GM19438 (cell line): ENCODE measurements at regions not wholly inside any gene's neighbourhood (a gene's known extent, or its start where the extent isn't known, plus 50 kb on each side); places are given as distances from the start of the nearest gene placed in this dataset.

Experiments used
- ATAC-seq: cut with Tn5 transposase; IDR thresholded peaks from one replicate; pipeline ENCODE4 v1.9.1; 2021; ENCODE audit warnings: low read depth; ENCODE audit not compliant: unreplicated experiment

GRCh38 chr3:111338059-111338698 is 203.8 kb upstream of the CD96 start:
- no peak for ATAC-seq

GRCh38 chr3:111339017-111339416 is 203.0 kb upstream of the CD96 start:
- no peak for ATAC-seq

GRCh38 chr3:111351334-111351733 is 190.7 kb upstream of the CD96 start:
- no peak for ATAC-seq

- no peak for ATAC-seq
These were observed 189.4 kb upstream of the CD96 start for GRCh38 chr3:111352585-111352984.

- ATAC-seq = no peak
These were observed 182.6 kb upstream of the CD96 start for GRCh38 chr3:111359261-111360030.

GRCh38 chr3:111362381-111363009 is 179.5 kb upstream of the CD96 start:
- ATAC-seq = no peak

GRCh38 chr3:111366515-111366914 is 175.5 kb upstream of the CD96 start:
- no peak for ATAC-seq

GRCh38 chr3:111368056-111368455 is 173.9 kb upstream of the CD96 start:
- no peak for ATAC-seq

- ATAC-seq = no peak
These were observed 172.0 kb upstream of the CD96 start for GRCh38 chr3:111369958-111370357.

- ATAC-seq = no peak
These were observed 168.8 kb upstream of the CD96 start for GRCh38 chr3:111373239-111373638.

- ATAC-seq = no peak
These were observed 168.1 kb upstream of the CD96 start for GRCh38 chr3:111373861-111374260.

- no peak for ATAC-seq
These were observed 156.0 kb upstream of the CD96 start for GRCh38 chr3:111385971-111386495.

- no peak for ATAC-seq
These were observed 149.1 kb upstream of the CD96 start for GRCh38 chr3:111392894-111393398.

GRCh38 chr3:111412656-111413055 is 129.3 kb upstream of the CD96 start:
- no peak for ATAC-seq

- no peak for ATAC-seq
These were observed 127.5 kb upstream of the CD96 start for GRCh38 chr3:111414531-111414930.

GRCh38 chr3:111415018-111415417 is 127.0 kb upstream of the CD96 start:
- no peak for ATAC-seq

GRCh38 chr3:111418391-111418790 is 123.6 kb upstream of the CD96 start:
- no peak for ATAC-seq

GRCh38 chr3:111428301-111428700 is 113.7 kb upstream of the CD96 start:
- no peak for ATAC-seq

GRCh38 chr3:111434941-111435622 is 106.9 kb upstream of the CD96 start:
- ATAC-seq = no peak

GRCh38 chr3:111438283-111438682 is 103.7 kb upstream of the CD96 start:
- no peak for ATAC-seq

- ATAC-seq = no peak
These were observed 87.4 kb upstream of the CD96 start for GRCh38 chr3:111454551-111454950.
